Mesendoderm (in vitro differentiated cells): ENCODE measurements at regions not wholly inside any gene's neighbourhood (a gene's known extent, or its start where the extent isn't known, plus 50 kb on each side); places are given as distances from the start of the nearest gene placed in this dataset.

ENCODE experiments used
- DNase-seq: peaks from one replicate; pipeline ENCODE4 v3.0.0; 2013
- H2AK5ac ChIP-seq: 2 replicates; pipeline ENCODE4 v1.6.1; 2013; ENCODE audit warnings: low read length, inconsistent platforms
- H2BK120ac ChIP-seq: 2 replicates; pipeline ENCODE4 v1.6.1; 2013; ENCODE audit warnings: low read depth, mild to moderate bottlenecking, low read length, moderate library complexity, mixed read lengths
- H2BK15ac ChIP-seq: replicated peaks from 2 replicates; pipeline ENCODE4 v1.6.1; 2013; ENCODE audit warnings: low read depth, mild to moderate bottlenecking, moderate library complexity
- H2BK5ac ChIP-seq: 2 replicates; pipeline ENCODE4 v1.6.1; 2013; ENCODE audit warnings: low read length, inconsistent platforms
- H3K18ac ChIP-seq: 2 replicates; pipeline ENCODE4 v1.6.1; 2013; ENCODE audit warnings: mild to moderate bottlenecking, low read length, mixed read lengths
- H3K23ac ChIP-seq: one replicate; pipeline ENCODE4 v1.6.1; 2013; ENCODE audit warnings: low read length
- H3K27ac ChIP-seq: 2 replicates; pipeline ENCODE4 v1.5.1; 2013; ENCODE audit warnings: low read depth, mild to moderate bottlenecking, inconsistent platforms, low read length, moderate library complexity
- H3K27me3 ChIP-seq: 2 replicates; pipeline ENCODE4 v1.6.1; 2013; ENCODE audit warnings: low read length, control low read depth, mild to moderate bottlenecking, inconsistent platforms; ENCODE audit not compliant: insufficient read depth, poor library complexity
- H3K36me3 ChIP-seq: 2 replicates; pipeline ENCODE4 v1.6.1; 2013; ENCODE audit warnings: low read length, inconsistent platforms; ENCODE audit not compliant: control insufficient read depth, insufficient read depth
- H3K4ac ChIP-seq: one replicate; pipeline ENCODE4 v1.6.1; 2013; ENCODE audit warnings: low read depth, mild to moderate bottlenecking, low read length, moderate library complexity
- H3K4me1 ChIP-seq: 2 replicates; pipeline ENCODE4 v1.6.1; 2013; ENCODE audit warnings: low read depth, low read length, inconsistent platforms; ENCODE audit not compliant: control insufficient read depth
- H3K4me2 ChIP-seq: 2 replicates; pipeline ENCODE4 v1.6.1; 2013; ENCODE audit warnings: low read length
- H3K4me3 ChIP-seq: 2 replicates; pipeline ENCODE4 v1.5.1; 2013; ENCODE audit warnings: mild to moderate bottlenecking, low read length
- H3K56ac ChIP-seq: one replicate; pipeline ENCODE4 v1.6.1; 2013; ENCODE audit warnings: low read length
- H3K79me1 ChIP-seq: 2 replicates; pipeline ENCODE4 v1.6.1; 2013; ENCODE audit warnings: low read length, inconsistent platforms
- H3K79me2 ChIP-seq: 2 replicates; pipeline ENCODE4 v1.6.1; 2013; ENCODE audit warnings: mild to moderate bottlenecking, low read length; ENCODE audit not compliant: control insufficient read depth, insufficient read depth
- H3K9ac ChIP-seq: 2 replicates; pipeline ENCODE4 v1.6.1; 2013; ENCODE audit warnings: low read length, inconsistent platforms
- H4K5ac ChIP-seq: one replicate; pipeline ENCODE4 v1.6.1; 2013; ENCODE audit warnings: low read length
- H4K8ac ChIP-seq: one replicate; pipeline ENCODE4 v1.6.1; 2013; ENCODE audit warnings: low read depth, mild to moderate bottlenecking, control low read depth, low read length, moderate library complexity
- WGBS: extraction: QIAGEN DNeasy Blood & Tissue Kit; methylation state at CpG from one replicate; pipeline ENCODE4 v1.1.7; 2013; ENCODE audit warnings: low lambda C conversion rate, missing lambda C conversion rate; ENCODE audit not compliant: insufficient coverage; ENCODE audit errors: extremely low coverage; 5-methylcytosine and 5-hydroxymethylcytosine counted together

DNA sequence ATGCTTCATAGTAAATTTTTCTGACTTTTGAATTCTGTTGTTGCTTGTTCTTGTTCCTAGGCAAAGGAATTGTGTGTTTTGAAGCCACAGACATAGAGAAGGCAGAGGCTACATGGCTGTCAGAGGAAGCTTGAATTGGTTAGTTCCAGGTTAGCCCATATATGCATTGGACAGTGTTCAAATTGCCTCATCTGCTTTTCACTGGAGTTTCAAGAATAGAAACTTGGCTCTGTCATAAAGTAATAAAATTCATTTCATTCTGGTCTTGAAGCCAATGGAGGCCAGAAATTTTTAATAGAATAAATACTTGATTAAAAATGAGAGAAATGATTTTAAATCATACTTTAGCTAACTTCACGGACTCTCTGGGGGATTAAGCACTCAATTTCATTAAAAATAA lies 178.0 kb downstream of the YIPF5 start:
- Histone ChIP-seq H2AK5ac (no peak overlapping the region), H3K9ac (no peak overlapping the region), H3K27ac (no peak overlapping the region), H3K23ac (no peak overlapping the region), H4K8ac (no peak overlapping the region), H3K56ac (no peak overlapping the region), H3K4me1 (no peaks in the 10 kb centered on the region), H3K27me3 (no peaks in the 10 kb centered on the region), H3K18ac (no peak overlapping the region), H3K4me3 (no peak overlapping the region), H2BK120ac (no peak overlapping the region), H3K4ac (no peak overlapping the region), H2BK15ac (no peak overlapping the region), H2BK5ac (no peak overlapping the region), H3K36me3 (no peaks in the 10 kb centered on the region), H3K79me2 (no peaks in the 10 kb centered on the region), H4K5ac (no peak overlapping the region), H3K79me1 (no peaks in the 10 kb centered on the region), H3K4me2 (no peak overlapping the region)
- DNase-seq: no peak
- WGBS: no CpG with 5 or more reads among the region's 1 CpG

DNA sequence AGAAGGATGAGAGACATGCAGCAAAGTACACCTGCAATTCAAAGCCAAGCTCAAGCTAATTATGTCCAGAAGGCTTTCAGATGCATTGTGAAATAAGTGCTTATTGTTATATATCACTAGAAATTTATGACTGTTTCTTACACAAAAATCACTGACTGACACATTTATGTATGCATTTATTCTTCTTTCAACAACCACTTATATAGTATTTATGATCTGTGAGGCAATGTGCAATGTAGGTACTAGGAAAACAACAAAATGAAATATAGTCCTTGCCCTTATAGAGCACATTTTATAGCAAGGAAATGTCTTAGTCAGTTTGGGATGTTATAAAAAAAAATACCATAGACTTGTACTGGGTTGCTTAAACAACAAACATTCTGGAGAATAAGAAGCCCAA lies 167.6 kb downstream of the YIPF5 start:
- Histone ChIP-seq H3K79me2 (no peaks in the 10 kb centered on the region), H2BK120ac (no peak overlapping the region), H3K4me2 (no peak overlapping the region), H4K8ac (no peak overlapping the region), H3K4ac (no peak overlapping the region), H3K27me3 (no peaks in the 10 kb centered on the region), H3K23ac (no peak overlapping the region), H3K4me3 (no peak overlapping the region), H3K27ac (no peak overlapping the region), H4K5ac (no peak overlapping the region), H3K56ac (no peak overlapping the region), H3K9ac (no peak overlapping the region), H3K18ac (no peak overlapping the region), H2AK5ac (no peak overlapping the region), H3K36me3 (no peaks in the 10 kb centered on the region), H3K79me1 (no peaks in the 10 kb centered on the region), H2BK5ac (no peak overlapping the region), H3K4me1 (no peaks in the 10 kb centered on the region), H2BK15ac (no peak overlapping the region)
- no peak for DNase-seq

DNA sequence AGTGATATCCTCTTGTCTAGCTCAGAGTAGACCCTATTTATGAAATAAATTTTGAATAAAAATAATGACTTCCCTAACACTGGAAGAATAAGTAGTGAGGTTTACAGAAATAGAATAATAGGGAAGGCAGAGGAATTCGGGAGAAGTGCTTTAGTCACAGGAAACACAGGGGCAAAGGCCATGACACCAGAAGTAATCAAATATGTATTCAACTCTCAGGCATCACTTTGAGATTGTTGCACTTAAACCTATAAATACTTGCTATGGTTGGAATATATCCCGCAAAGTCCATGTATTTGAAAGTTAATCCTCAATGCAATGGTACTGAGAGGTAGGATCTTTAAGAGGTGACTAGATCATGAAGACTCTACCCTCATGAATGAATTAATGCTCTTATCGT lies 166.8 kb downstream of the YIPF5 start:
- Histone ChIP-seq H3K4ac (no peak overlapping the region), H3K18ac (no peak overlapping the region), H3K56ac (no peak overlapping the region), H3K79me1 (no peaks in the 10 kb centered on the region), H2BK15ac (no peak overlapping the region), H2AK5ac (no peak overlapping the region), H4K8ac (no peak overlapping the region), H3K27ac (no peak overlapping the region), H4K5ac (no peak overlapping the region), H3K4me2 (no peak overlapping the region), H3K79me2 (no peaks in the 10 kb centered on the region), H3K36me3 (no peaks in the 10 kb centered on the region), H2BK120ac (no peak overlapping the region), H3K27me3 (no peaks in the 10 kb centered on the region), H3K23ac (no peak overlapping the region), H3K4me1 (no peaks in the 10 kb centered on the region), H3K4me3 (no peak overlapping the region), H3K9ac (no peak overlapping the region), H2BK5ac (no peak overlapping the region)
- WGBS: no CpG with 5 or more reads among the region's 3 CpGs
- DNase-seq: no peak

DNA sequence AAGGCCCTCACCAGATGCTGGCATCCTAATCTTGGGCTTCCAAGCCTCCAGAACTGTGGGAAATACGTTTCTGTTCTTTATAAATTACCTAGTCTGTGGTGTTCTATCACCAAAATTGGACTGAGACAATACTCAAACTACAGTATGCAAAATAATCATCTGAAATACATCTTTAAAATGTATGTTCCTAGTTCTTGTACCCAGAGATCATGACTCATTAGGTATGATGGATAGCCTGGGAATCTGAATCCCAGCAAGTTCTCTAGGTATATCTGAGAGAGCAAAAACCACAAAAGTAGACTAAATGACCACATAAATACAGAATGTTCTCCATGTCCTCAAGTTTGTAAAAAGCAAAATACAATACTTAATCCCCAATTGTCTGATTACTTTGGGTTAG lies 166.3 kb downstream of the YIPF5 start:
- WGBS: no CpG with 5 or more reads among the region's 1 CpG
- Histone ChIP-seq H3K27ac (no peak overlapping the region), H3K4me3 (no peak overlapping the region), H2BK120ac (no peak overlapping the region), H3K4me2 (no peak overlapping the region), H3K36me3 (no peaks in the 10 kb centered on the region), H2BK15ac (no peak overlapping the region), H3K4ac (no peak overlapping the region), H3K79me2 (no peaks in the 10 kb centered on the region), H3K23ac (no peak overlapping the region), H3K18ac (no peak overlapping the region), H2AK5ac (no peak overlapping the region), H3K9ac (no peak overlapping the region), H4K5ac (no peak overlapping the region), H3K79me1 (no peaks in the 10 kb centered on the region), H3K56ac (no peak overlapping the region), H2BK5ac (no peak overlapping the region), H3K4me1 (no peaks in the 10 kb centered on the region), H4K8ac (no peak overlapping the region), H3K27me3 (no peaks in the 10 kb centered on the region)
- DNase-seq: no peak

DNA sequence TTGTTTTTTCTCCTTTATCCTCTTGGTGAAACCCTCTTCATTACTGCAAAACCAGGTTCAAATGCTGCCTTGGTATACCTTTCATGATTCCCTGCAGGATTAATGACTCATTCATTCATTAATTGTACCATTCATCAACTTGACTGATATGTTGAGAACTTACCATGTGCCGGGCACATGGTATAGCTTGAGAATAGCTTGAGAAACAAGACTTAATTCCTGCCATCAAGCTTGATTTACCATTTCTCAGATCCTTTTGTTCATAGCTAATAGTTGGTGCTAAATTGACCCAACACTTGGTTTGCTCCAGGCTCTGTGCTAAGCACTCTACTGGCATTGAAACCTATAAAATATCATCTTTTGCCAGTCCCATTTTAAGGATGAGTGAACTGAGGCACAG lies 165.7 kb downstream of the YIPF5 start:
- Histone ChIP-seq H3K4me1 (no peaks in the 10 kb centered on the region), H3K4me2 (no peak overlapping the region), H2BK15ac (no peak overlapping the region), H3K23ac (no peak overlapping the region), H3K79me1 (no peaks in the 10 kb centered on the region), H3K4me3 (no peak overlapping the region), H3K27me3 (no peaks in the 10 kb centered on the region), H4K8ac (no peak overlapping the region), H2AK5ac (no peak overlapping the region), H2BK120ac (no peak overlapping the region), H3K27ac (no peak overlapping the region), H3K36me3 (no peaks in the 10 kb centered on the region), H3K56ac (no peak overlapping the region), H4K5ac (no peak overlapping the region), H3K9ac (no peak overlapping the region), H3K79me2 (no peaks in the 10 kb centered on the region), H3K18ac (no peak overlapping the region), H3K4ac (no peak overlapping the region), H2BK5ac (no peak overlapping the region)
- no CpG with 5 or more reads among the region's 1 CpG for WGBS
- no peak for DNase-seq

DNA sequence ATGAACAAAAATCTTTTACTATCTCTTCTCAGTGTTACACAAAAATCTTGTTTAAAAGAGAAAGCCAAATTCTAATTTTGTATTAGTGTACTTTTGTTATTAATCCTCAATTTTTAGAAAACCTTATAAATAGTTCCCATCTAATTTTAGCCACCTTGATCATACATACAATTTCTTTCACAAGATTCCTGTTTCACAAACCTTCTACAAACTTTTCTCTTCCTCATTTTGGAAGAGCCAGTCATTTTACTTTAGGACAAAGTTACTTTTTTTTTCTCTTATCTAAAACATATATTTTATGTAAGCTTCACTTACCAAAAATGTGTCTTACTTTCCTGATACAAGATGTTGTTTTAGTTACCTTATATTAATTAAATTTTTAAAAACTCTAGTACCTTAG lies 161.3 kb downstream of the YIPF5 start:
- Histone ChIP-seq H3K56ac (no peak overlapping the region), H3K79me1 (no peaks in the 10 kb centered on the region), H3K9ac (no peak overlapping the region), H3K4ac (no peak overlapping the region), H3K18ac (no peak overlapping the region), H4K5ac (no peak overlapping the region), H3K4me2 (no peak overlapping the region), H3K23ac (no peak overlapping the region), H2BK120ac (no peak overlapping the region), H3K4me1 (no peaks in the 10 kb centered on the region), H4K8ac (no peak overlapping the region), H2AK5ac (no peak overlapping the region), H3K79me2 (no peaks in the 10 kb centered on the region), H2BK15ac (no peak overlapping the region), H3K27ac (no peak overlapping the region), H3K4me3 (no peak overlapping the region), H2BK5ac (no peak overlapping the region), H3K36me3 (no peaks in the 10 kb centered on the region), H3K27me3 (no peaks in the 10 kb centered on the region)
- no peak for DNase-seq
